ENCODE measurements at regions not wholly inside any gene's neighbourhood (a gene's known extent, or its start where the extent isn't known, plus 50 kb on each side); places are given as distances from the start of the nearest gene placed in this dataset.

GRCh38 chr11:95291946-95292345 is 60.9 kb upstream of the SESN3 start:
- TF ChIP-seq POLR2A (IDR thresholded peaks at IDR 0.05) (no peak), POLR2AphosphoS5 (IDR thresholded peaks at IDR 0.05; ENCODE audit: insufficient read depth in 1 of 2, low read depth in 1 of 2) (no peak)
- TF ChIP-seq, protein P1, sequence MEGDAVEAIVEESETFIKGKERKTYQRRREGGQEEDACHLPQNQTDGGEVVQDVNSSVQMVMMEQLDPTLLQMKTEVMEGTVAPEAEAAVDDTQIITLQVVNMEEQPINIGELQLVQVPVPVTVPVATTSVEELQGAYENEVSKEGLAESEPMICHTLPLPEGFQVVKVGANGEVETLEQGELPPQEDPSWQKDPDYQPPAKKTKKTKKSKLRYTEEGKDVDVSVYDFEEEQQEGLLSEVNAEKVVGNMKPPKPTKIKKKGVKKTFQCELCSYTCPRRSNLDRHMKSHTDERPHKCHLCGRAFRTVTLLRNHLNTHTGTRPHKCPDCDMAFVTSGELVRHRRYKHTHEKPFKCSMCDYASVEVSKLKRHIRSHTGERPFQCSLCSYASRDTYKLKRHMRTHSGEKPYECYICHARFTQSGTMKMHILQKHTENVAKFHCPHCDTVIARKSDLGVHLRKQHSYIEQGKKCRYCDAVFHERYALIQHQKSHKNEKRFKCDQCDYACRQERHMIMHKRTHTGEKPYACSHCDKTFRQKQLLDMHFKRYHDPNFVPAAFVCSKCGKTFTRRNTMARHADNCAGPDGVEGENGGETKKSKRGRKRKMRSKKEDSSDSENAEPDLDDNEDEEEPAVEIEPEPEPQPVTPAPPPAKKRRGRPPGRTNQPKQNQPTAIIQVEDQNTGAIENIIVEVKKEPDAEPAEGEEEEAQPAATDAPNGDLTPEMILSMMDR (IDR thresholded peaks at IDR 0.05), result no peak
